GM18508 (cell line): ENCODE measurements at regions not wholly inside any gene's neighbourhood (a gene's known extent, or its start where the extent isn't known, plus 50 kb on each side); places are given as distances from the start of the nearest gene placed in this dataset.

Source experiments
- ATAC-seq: cut with Tn5 transposase; IDR thresholded peaks from one replicate; pipeline ENCODE4 v1.9.1; 2021; ENCODE audit warnings: moderate number of reproducible peaks; ENCODE audit not compliant: insufficient read depth, unreplicated experiment

GRCh38 chr2:15801439-15801838 lies 138.9 kb upstream of the MYCN start:
- ATAC-seq, result no peak

GRCh38 chr2:15801904-15802303 lies 138.4 kb upstream of the MYCN start:
- ATAC-seq, result no peak

- ATAC-seq, result no peak
Measured at GRCh38 chr2:15802657-15803542, 137.4 kb upstream of the MYCN start.

DNA sequence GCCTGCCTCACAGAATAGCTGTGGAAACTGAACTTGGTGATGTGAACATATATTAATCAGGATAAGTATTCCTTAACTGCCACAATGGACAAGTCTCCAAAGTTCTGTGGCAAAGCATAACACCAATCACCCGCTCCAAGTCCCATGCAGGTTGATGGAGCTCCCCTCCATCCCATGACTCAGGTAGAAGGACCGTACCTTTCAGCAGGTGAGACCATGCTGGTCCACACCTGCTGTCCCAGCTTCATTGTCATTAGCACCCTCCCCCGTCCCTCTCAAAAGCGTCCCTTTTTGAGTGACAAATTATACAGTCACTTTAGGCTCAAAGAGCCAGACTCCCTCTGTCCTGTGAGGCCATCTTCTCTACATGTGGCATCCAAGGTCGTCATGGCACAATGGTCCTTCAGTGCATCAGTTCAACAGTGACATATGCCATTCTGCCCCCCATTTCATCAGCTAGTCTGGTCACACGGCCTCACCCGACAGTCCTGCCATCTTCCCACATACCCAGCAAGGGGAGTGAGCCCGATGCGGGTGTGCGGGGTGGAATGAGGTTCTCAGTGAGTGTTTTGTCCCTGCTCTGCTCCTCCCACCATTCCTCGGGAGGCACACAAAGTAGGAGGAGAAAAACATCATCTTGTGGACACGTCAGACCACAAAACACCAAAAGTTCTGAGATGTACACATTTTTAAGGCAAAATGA lies 136.7 kb upstream of the MYCN start:
- no peak for ATAC-seq

- ATAC-seq, result no peak
Measured at GRCh38 chr2:15804246-15804619, 136.1 kb upstream of the MYCN start.

GRCh38 chr2:15804691-15805090 lies 135.7 kb upstream of the MYCN start:
- ATAC-seq, result no peak

- no peak for ATAC-seq
Measured at GRCh38 chr2:15805206-15805605, 135.1 kb upstream of the MYCN start.

DNA sequence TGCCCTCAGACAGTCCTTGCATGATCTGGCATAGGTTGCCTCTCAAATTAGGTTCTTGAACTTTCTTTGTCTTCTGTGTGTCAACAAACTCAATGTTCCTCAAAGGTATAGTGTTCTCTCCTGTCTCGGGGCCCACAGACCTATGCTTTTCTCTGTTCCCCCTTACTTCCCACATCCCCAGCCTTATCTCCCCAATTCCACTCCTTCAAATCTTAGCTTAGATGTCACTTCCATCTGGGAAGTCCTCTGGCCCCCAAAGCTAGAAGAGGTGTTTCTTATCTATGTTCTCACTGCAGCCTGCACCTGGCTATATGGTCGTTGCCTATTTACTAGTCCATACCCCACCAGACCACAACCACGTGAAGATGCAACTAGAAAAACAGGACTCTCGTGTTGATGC lies 134.6 kb upstream of the MYCN start:
- ATAC-seq, result no peak

DNA sequence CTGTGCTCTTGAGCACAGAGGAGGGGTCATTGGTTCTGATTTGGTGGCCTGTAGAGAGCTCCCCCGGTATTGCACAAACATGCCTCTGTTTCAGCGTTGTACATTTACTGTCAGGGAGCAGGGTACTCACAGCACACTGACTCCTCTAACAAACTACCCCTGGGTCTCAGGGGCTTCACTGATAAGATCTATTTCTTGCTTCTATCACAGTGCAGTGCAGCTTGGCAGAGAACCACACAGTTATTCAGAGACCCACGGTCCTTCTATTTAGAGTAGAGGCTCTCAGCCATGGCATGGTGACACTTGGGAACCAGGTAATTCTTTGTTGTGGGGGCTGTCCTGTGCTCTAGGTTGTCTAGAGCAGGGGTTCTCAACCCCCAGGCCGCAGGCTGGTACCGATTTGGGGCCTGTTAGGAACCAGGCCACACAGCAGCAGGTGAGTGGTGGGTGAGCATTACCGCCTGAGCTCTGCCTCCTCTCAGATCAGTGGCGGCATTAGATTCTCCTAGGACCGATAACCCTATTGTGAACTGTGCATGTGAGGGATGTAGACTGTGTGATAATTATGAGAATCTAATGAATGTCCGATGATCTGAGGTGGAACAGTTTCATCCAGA lies 133.4 kb upstream of the MYCN start:
- no peak for ATAC-seq

DNA sequence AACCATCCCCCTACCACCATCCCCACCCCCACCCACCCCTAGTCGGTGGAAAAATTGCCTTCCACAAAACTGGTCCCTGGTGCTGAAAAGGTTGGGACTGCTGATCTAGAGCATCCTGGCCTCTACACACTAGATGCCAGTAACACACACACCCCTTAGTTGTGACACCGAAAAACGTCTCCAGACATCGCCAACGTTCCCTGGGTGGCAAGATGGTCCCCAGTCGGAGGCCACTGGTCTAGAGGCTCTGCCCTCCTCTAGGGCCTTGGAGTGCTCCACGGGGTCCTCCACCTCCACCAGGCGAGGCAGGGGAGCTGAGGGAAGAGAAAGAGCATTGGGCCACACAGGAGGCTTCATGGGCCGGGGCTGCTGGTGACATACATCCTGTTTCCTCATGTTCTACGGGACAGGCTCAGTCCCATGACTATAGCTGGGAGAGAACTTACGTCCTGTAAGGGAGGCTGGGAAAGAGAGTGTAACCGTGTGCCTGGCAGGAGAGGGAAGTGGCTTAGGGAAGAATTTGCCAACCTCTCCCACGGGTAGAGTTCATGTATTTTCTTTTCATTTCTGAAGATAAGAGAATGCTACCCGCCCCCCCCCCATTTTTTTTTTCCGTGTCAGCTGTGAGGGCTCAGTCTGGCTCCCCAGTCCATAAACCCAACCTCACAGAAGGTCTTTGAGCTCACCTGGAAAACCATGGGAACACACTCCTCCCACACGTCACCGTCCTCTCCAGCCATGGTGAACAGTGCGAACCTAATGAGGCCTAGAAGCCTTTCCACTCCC lies 132.7 kb upstream of the MYCN start:
- ATAC-seq, result no peak

GRCh38 chr2:15808204-15808910 lies 132.0 kb upstream of the MYCN start:
- ATAC-seq, result no peak

GRCh38 chr2:15808944-15809343 lies 131.4 kb upstream of the MYCN start:
- ATAC-seq, result no peak

DNA sequence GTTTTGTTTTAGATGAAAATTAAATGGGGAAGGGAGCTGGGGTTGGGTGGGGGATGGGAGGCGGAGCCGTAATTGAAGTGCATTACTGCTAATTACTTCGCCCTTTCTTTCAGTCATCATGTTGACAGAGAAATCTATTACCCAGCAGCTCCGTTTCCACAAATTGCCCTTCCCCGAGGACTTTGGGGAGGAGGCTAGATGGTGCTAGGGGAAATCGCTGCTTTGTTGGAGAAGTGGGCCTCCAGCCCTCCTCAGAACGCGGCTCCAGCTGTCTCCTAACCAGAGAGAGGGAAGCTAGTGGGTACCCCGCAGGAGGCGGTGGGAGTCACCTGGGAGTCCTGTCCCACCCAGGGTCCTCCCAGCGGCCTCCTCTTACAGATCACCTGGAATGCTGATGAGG lies 130.9 kb upstream of the MYCN start:
- ATAC-seq, result no peak

DNA sequence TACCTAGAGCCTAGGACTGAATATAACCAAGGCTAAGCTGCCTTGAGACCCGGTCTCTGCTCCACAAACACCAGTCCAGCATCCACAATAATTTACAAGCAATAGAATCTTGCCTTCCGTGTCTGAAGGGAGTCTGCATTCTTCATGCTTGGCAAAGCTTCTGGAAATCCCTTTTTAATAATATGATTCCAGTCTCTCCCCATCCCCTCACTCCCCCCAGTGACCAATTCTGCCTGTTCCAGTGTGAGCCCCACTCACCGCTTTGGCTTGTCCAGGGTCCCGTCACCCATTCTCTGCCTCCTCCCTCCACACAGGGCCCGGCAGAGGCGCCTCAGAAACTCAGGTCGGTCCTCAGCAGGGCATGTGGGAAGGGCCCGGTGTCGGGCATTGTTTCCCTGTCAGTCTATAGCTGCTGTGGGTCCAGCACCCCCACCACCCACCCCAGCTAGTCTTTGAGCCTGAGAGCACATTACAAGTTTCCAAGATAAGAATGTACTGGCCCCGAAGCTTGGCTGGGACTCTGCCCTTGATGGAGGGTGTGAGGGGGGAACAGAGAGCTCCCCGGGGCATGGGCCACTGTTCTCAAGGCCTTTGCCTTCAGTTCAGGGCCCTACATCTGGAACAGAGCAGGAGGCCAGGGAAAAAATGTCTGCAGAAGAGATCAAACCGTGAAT lies 129.7 kb upstream of the MYCN start:
- no peak for ATAC-seq

- ATAC-seq, result no peak
Measured at GRCh38 chr2:15811367-15811766, 129.0 kb upstream of the MYCN start.

- no peak for ATAC-seq
Measured at GRCh38 chr2:15812187-15812780, 128.1 kb upstream of the MYCN start.

DNA sequence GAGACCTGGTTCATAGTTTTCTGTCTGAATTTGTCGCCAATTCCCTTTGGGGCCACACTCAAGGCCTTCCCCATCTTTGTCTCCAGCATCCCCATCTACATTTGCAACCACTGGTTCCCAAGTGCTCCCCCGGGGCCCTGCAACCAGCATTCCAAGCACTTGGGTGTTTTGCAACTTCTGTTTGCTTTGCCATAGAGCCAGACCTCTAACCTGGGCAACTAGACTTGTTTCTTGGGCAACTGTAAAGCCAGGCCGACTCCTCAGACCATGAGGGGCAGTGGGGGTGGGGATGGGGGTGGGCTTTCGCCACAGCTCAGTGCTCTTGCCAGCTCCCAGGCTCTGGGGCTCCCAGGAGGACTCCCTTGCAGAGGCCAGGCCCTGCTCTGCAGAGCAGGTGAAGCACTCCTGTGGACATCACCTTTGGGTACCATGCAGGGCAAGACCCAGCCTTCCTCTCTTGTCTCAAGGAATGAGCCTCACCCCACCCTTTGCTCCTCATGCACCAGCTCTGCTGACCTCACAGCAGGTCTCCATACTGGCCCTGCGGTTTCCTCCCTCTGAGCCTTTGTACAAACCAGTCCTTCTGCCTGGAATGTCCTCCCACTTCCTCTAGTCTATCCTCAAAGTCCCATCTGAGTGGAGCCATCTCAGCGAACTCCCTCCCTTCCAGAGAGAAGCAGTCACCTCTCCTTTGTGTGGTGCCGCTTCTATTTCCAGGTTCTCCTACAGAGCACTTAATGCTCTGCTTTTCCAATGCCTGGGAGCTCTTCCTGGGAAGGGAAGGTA lies 126.7 kb upstream of the MYCN start:
- no peak for ATAC-seq

DNA sequence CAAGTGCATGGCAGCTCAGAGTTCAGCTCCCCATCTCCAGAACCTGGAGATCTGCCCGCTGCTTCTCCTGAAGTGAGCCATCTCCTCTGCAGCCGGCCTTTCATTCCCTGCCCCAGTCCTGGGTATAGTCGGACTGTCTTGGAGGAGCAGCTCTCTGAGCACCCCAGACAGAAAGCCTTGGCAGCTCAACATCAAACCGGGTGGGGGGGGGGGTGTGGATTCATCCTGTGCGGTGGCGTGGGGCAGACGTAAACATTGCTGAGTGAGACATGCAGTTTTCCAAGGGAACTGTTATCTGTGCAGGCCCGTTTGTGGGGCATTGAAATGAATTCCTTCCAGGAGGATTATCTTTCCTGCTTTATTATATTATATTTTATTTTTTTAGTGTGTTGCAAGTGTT lies 125.9 kb upstream of the MYCN start:
- no peak for ATAC-seq
